ENCODE measurements at regions not wholly inside any gene's neighbourhood (a gene's known extent, or its start where the extent isn't known, plus 50 kb on each side); places are given as distances from the start of the nearest gene placed in this dataset.

- Mint-ChIP-seq H3K27ac (ENCODE audit: unreplicated experiment) (no peak overlapping the region), H3K27me3 (ENCODE audit: low read depth) (peaks cover 2% of the 10 kb centered on the region), H3K9me3 (no peaks in the 10 kb centered on the region), H3K4me3 (no peak overlapping the region), H3K36me3 (ENCODE audit: low read depth) (no peaks in the 10 kb centered on the region), H3K4me1 (no peaks in the 10 kb centered on the region)
- DNase-seq (ENCODE audit: low read depth, low spot score): no peak
- TF ChIP-seq CTCF (conservative IDR thresholded peaks at IDR 0.05): no peak
These were observed 1023.6 kb downstream of the XPNPEP1 start for GRCh38 chr10:108899670-108900069.

GRCh38 chr10:108894402-108895301 is 1028.7 kb downstream of the XPNPEP1 start:
- Mint-ChIP-seq H3K27ac (ENCODE audit: unreplicated experiment) (no peak overlapping the region), H3K36me3 (ENCODE audit: low read depth) (no peaks in the 10 kb centered on the region), H3K27me3 (ENCODE audit: low read depth) (peaks cover 2% of the 10 kb centered on the region), H3K9me3 (peaks cover 3% of the 10 kb centered on the region), H3K4me1 (no peaks in the 10 kb centered on the region), H3K4me3 (no peak overlapping the region)
- DNase-seq (ENCODE audit: low read depth, low spot score): no peak
- no peak for TF ChIP-seq CTCF (conservative IDR thresholded peaks at IDR 0.05)

- no peak for DNase-seq (ENCODE audit: low read depth, low spot score)
- peaks cover 10% of the 10 kb centered on the region for H3K4me1 Mint-ChIP-seq
- no peaks in the 10 kb centered on the region for H3K36me3 Mint-ChIP-seq (ENCODE audit: low read depth)
- H3K9me3 Mint-ChIP-seq: no peaks in the 10 kb centered on the region
- no peak for TF ChIP-seq CTCF (conservative IDR thresholded peaks at IDR 0.05)
- no peak overlapping the region for H3K4me3 Mint-ChIP-seq
- no peak overlapping the region for H3K27ac Mint-ChIP-seq (ENCODE audit: unreplicated experiment)
- no peaks in the 10 kb centered on the region for H3K27me3 Mint-ChIP-seq (ENCODE audit: low read depth)
These were observed 1046.2 kb downstream of the XPNPEP1 start for GRCh38 chr10:108877095-108877561.

GRCh38 chr10:108872854-108873253 is 1050.5 kb downstream of the XPNPEP1 start:
- no peak overlapping the region for H3K4me3 Mint-ChIP-seq
- no peak overlapping the region for H3K27ac Mint-ChIP-seq (ENCODE audit: unreplicated experiment)
- no peaks in the 10 kb centered on the region for H3K9me3 Mint-ChIP-seq
- H3K36me3 Mint-ChIP-seq (ENCODE audit: low read depth): no peaks in the 10 kb centered on the region
- no peak for DNase-seq (ENCODE audit: low read depth, low spot score)
- no peak for TF ChIP-seq CTCF (conservative IDR thresholded peaks at IDR 0.05)
- no peaks in the 10 kb centered on the region for H3K27me3 Mint-ChIP-seq (ENCODE audit: low read depth)
- peaks cover 10% of the 10 kb centered on the region for H3K4me1 Mint-ChIP-seq

GRCh38 chr10:108868881-108869280 is 1054.4 kb downstream of the XPNPEP1 start:
- no peaks in the 10 kb centered on the region for H3K27me3 Mint-ChIP-seq (ENCODE audit: low read depth)
- TF ChIP-seq CTCF (conservative IDR thresholded peaks at IDR 0.05): no peak
- H3K4me3 Mint-ChIP-seq: no peak overlapping the region
- H3K27ac Mint-ChIP-seq (ENCODE audit: unreplicated experiment): peak overlapping the region; percentile 52
- H3K9me3 Mint-ChIP-seq: no peaks in the 10 kb centered on the region
- no peak for DNase-seq (ENCODE audit: low read depth, low spot score)
- no peaks in the 10 kb centered on the region for H3K4me1 Mint-ChIP-seq
- H3K36me3 Mint-ChIP-seq (ENCODE audit: low read depth): no peaks in the 10 kb centered on the region

Measured in neural crest cell (in vitro differentiated cells).